ENCODE measurements at regions not wholly inside any gene's neighbourhood (a gene's known extent, or its start where the extent isn't known, plus 50 kb on each side); places are given as distances from the start of the nearest gene placed in this dataset.

DNA sequence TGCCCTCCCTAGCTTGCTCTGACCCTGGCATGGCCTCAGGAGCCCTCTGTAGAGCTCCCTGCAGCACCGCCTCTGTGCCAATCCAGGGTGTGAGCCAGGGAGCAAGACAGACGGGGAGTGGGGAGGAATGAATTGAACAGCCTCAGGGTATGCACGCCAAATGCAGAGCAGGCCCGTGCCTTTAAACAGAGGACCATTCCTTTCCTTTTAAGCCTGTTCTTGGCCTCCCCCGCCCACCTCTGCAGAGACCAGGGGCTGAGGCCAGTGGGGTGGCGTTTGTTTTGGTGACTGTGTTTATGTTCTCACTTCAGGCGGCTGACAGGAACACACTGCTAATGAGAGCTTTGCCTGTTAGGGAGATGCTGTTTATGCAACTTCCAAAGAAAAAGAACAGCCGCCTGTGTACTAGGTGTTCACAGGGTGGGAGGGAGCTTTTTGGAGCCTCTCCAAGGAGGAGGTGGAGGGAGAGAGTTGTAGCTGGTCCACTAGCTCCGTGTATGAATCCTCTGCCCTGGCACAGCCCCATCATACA lies 528.1 kb upstream of the DPP6 start:
- TF ChIP-seq, protein P1, sequence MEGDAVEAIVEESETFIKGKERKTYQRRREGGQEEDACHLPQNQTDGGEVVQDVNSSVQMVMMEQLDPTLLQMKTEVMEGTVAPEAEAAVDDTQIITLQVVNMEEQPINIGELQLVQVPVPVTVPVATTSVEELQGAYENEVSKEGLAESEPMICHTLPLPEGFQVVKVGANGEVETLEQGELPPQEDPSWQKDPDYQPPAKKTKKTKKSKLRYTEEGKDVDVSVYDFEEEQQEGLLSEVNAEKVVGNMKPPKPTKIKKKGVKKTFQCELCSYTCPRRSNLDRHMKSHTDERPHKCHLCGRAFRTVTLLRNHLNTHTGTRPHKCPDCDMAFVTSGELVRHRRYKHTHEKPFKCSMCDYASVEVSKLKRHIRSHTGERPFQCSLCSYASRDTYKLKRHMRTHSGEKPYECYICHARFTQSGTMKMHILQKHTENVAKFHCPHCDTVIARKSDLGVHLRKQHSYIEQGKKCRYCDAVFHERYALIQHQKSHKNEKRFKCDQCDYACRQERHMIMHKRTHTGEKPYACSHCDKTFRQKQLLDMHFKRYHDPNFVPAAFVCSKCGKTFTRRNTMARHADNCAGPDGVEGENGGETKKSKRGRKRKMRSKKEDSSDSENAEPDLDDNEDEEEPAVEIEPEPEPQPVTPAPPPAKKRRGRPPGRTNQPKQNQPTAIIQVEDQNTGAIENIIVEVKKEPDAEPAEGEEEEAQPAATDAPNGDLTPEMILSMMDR (IDR thresholded peaks at IDR 0.05; ENCODE audit: low read depth, low read length), result no peak
- no peak for TF ChIP-seq EZH2phosphoT487 (IDR thresholded peaks at IDR 0.05; ENCODE audit: low read depth)
